NCI-H460 (cell line): ENCODE measurements at regions not wholly inside any gene's neighbourhood (a gene's known extent, or its start where the extent isn't known, plus 50 kb on each side); places are given as distances from the start of the nearest gene placed in this dataset.
"Not testable (repeated sequence)": the region's sequence is repeated elsewhere in the genome, so short reads cannot be mapped to it uniquely, and the experiment has no call there.

Source experiments
- DNase-seq: peaks from one replicate; pipeline ENCODE4 v3.0.0-alpha.2; 2016; ENCODE audit warnings: low read depth; ENCODE audit errors: extremely low read depth
- small RNA-seq, 2 experiments: library from RNA; depleted of rRNA; stranded (forward); fragments of <200 nt; gene quantifications; one replicate each; pipeline ENCODE3, GENCODE V24; 2014

DNA sequence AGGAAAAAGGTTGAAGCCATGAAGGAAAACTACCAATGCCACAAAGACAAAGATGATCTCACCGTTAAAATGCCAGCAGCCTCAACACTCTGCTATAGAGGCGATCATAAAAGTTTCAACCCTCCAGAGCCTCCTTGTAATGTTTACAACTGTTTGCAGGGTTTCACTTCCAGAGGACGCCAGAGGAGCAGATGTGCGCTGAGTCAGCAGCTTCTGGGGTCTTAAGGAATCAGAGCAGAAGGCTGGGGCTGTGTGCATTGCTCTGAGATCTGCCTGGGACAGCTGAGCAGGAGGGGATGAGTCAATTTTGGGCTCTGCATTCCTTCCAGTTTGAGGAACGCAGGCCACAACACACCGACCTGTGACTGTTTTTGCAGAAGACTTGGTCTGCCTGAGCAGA is 98.3 kb downstream of the TMEM130 start:
- no peak for DNase-seq

DNA sequence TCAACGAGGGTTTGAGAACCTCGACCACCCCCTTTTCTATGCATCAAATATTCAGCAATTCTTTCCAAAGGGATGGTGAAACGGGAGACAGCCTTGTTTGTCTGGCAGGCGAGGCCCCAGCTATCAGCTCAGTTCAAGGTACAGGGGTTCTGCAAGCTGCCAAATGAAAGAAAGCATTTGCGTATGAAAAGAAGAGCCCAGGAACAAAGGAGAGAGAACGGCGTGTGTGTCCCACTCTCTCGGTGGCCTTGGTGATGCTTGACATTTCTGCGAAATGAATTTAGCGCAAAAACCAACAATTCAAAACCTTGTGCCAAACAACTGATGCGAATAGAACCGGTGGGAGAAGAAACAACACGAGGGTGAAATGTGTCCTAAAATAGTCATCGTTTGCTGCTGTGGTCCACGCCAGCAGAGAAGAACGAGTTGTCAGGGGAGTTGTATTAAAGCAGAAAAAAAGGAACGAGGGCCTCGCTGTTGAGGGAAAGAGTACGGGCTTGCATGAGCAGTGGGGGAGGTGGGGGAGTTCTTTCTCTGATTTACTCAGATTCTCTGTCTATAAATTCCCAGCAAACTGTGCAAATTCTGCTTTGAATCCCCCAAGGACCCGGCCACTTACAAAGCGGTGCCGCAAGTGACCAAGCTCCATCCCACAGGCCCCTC is 97.7 kb downstream of the TMEM130 start:
- no peak for DNase-seq

DNA sequence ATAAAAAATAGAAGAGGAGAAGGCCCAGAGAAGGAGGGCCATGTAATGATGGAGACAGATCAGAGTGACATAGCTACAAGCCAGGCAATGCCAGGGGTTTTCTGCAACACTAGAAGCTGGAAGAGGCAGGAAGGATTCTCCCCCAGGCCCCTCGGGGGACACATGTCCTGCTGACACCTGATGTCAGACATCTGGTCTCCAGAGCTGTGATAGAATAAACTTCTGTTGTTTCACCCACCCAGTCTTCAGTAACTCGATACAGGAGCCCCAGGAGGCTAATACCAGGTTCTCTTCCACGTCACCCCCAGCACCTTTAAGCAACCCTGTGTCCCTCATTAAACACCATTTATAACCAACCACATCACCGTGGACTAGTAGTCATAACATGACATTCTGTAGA is 94.9 kb downstream of the TMEM130 start:
- DNase-seq, result no peak

DNA sequence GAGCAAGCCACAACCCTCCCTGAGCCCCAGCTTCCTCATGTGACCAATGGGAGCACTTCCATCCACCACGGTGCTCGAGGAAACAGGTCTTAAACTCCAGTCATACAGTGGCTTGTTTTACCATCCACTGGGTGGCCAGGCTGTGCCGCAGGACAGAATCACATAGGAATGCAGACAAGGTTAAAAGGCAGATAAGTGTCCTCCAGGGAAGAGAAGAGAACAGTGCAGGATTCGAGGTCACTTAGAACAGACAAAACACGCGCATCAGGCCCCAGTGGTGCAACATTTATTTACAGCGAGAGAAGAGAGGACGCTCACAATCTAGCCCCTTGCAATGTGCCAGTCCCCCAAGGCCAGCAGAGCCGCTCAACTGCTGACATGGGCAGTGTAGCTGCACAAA is 92.8 kb downstream of the TMEM130 start:
- DNase-seq, result no peak

- DNase-seq, result no peak
These were observed 91.4 kb downstream of the TMEM130 start for GRCh38 chr7:98778421-98778820.

GRCh38 chr7:98779800-98780587 is 89.8 kb downstream of the TMEM130 start:
- DNase-seq, result no peak

GRCh38 chr7:98784216-98784785 is 85.5 kb downstream of the TMEM130 start:
- no peak for DNase-seq

DNA sequence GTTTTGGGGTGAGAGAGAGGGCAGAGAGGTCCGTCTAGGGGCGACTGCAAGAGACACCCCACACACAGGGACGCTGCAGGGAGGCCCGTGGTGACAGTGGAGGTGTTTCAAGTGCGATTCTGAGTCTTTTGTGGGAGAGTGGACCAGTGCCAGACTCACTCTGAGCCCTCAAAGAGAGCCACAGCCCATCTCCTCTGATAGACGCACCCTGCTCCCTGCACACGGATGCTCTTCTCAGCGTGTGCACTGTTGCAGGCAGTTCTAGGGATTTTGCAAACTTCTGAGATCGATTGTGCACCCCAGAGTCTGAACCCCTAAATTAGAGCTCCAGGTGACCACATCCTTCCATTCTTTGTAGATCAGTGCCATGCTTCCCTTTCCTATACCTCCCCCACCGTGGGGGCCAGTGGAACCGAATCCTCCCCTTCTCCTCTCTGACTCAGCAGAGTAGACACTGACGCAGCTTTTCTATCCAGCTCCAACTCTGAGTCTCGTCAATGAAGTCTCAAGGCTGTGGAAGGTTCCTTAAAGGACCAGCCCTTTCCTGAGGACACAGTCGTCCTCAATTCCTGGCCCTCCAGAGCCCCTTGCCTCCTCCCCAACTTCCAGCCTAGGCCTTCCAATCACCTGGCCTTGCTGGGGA is 83.8 kb downstream of the TMEM130 start:
- DNase-seq, result no peak

DNA sequence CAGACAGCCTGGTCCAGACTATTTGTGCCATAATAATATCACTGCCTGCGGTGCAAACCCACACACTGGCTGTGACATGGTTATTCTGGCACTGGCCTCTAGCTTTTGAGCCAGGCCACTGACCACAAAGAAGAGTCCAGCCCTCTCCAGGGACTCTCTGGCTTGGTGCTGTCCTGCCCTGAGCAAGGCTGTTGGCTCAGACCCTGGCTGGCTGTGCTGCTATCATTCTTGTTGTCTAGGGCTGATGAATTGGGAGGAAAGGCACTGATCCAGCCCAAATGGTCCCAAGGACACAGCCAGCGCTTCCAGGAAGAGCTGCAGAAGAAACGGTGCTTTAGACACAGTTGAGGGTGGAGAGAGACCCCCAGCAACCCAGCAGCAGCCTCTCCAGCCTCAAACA is 80.8 kb downstream of the TMEM130 start:
- DNase-seq, result no peak

- not testable (repeated sequence) for DNase-seq
These were observed 75.4 kb downstream of the TMEM130 start for GRCh38 chr7:98794453-98794852.

GRCh38 chr7:98795741-98796493 is 73.9 kb downstream of the TMEM130 start:
- no peak for DNase-seq

Small RNA genes lying in the stretch of these regions (small RNA-seq; reads per million reads assigned to genes)
- 0 reads per million in 2 experiments for gene RNU6-393P
